ENCODE measurements at regions not wholly inside any gene's neighbourhood (a gene's known extent, or its start where the extent isn't known, plus 50 kb on each side); places are given as distances from the start of the nearest gene placed in this dataset.

GRCh38 chr10:75303045-75303777 is 67.5 kb upstream of the COMTD1 start:
- DNase-seq (no peak), ATAC-seq (no peak)
- intact Hi-C loops (cut with DNase I), result no loop called here
- no peak overlapping the region for H3K27ac ChIP-seq
- H3K9me3 ChIP-seq, result no peaks in the 10 kb centered on the region
- no peaks in the 10 kb centered on the region for H3K36me3 ChIP-seq
- no peak for TF ChIP-seq CTCF (IDR thresholded peaks at IDR 0.05)
- no peak overlapping the region for H3K4me3 ChIP-seq
- no peaks in the 10 kb centered on the region for H3K4me1 ChIP-seq
- H3K27me3 ChIP-seq (ENCODE audit: low read depth), result no peaks in the 10 kb centered on the region

- Histone ChIP-seq H3K27me3 (ENCODE audit: low read depth) (no peaks in the 10 kb centered on the region), H3K9me3 (no peaks in the 10 kb centered on the region), H3K27ac (no peak overlapping the region), H3K4me3 (no peak overlapping the region), H3K36me3 (no peaks in the 10 kb centered on the region), H3K4me1 (no peaks in the 10 kb centered on the region)
- DNase-seq, result no peak
- TF ChIP-seq CTCF (IDR thresholded peaks at IDR 0.05), result no peak
- intact Hi-C loops (cut with DNase I), result no loop called here
- no peak for ATAC-seq
Measured at GRCh38 chr10:75302029-75302428, 66.3 kb upstream of the COMTD1 start.

- TF ChIP-seq CTCF (IDR thresholded peaks at IDR 0.05), result no peak
- H3K27ac ChIP-seq, result peak overlapping the region; percentile 90
- DNase-seq (no peak), ATAC-seq (no peak)
- H3K36me3 ChIP-seq, result no peaks in the 10 kb centered on the region
- intact Hi-C loops (cut with DNase I), result no loop called here
- H3K9me3 ChIP-seq, result no peaks in the 10 kb centered on the region
- H3K4me3 ChIP-seq, result peak overlapping the region; percentile 58
- H3K27me3 ChIP-seq (ENCODE audit: low read depth), result peaks cover 4% of the 10 kb centered on the region
- peaks cover 26% of the 10 kb centered on the region for H3K4me1 ChIP-seq
Measured at GRCh38 chr10:75297021-75297599, 61.4 kb upstream of the COMTD1 start.

- DNase-seq (no peak), ATAC-seq (peak; percentile 10 to 18)
- intact Hi-C loops (cut with DNase I), result no loop called here
- H3K4me3 ChIP-seq, result peak overlapping the region; percentile 58
- no peaks in the 10 kb centered on the region for H3K36me3 ChIP-seq
- TF ChIP-seq CTCF (IDR thresholded peaks at IDR 0.05), result no peak
- H3K27ac ChIP-seq, result peak overlapping the region; percentile 90
- H3K4me1 ChIP-seq, result peaks cover 26% of the 10 kb centered on the region
- H3K9me3 ChIP-seq, result no peaks in the 10 kb centered on the region
- peaks cover 4% of the 10 kb centered on the region for H3K27me3 ChIP-seq (ENCODE audit: low read depth)
Measured at GRCh38 chr10:75295868-75296441, 60.2 kb upstream of the COMTD1 start.

GRCh38 chr10:75294866-75295701 is 59.3 kb upstream of the COMTD1 start:
- ATAC-seq, result peak; percentile 89 to 90
- peak; percentile 84 for DNase-seq
- peak overlapping the region; percentile 58 for H3K4me3 ChIP-seq
- intact Hi-C loops (cut with DNase I), result no loop called here
- H3K4me1 ChIP-seq, result peaks cover 26% of the 10 kb centered on the region
- H3K27ac ChIP-seq, result peak overlapping the region; percentile 90
- H3K36me3 ChIP-seq, result no peaks in the 10 kb centered on the region
- H3K27me3 ChIP-seq (ENCODE audit: low read depth), result peaks cover 4% of the 10 kb centered on the region
- peak; percentile 32 for TF ChIP-seq CTCF (IDR thresholded peaks at IDR 0.05)
- H3K9me3 ChIP-seq, result peaks cover 4% of the 10 kb centered on the region

Measured in lower lobe of right lung (tissue), 2 donors.